ENCODE measurements at regions not wholly inside any gene's neighbourhood (a gene's known extent, or its start where the extent isn't known, plus 50 kb on each side); places are given as distances from the start of the nearest gene placed in this dataset.

DNA sequence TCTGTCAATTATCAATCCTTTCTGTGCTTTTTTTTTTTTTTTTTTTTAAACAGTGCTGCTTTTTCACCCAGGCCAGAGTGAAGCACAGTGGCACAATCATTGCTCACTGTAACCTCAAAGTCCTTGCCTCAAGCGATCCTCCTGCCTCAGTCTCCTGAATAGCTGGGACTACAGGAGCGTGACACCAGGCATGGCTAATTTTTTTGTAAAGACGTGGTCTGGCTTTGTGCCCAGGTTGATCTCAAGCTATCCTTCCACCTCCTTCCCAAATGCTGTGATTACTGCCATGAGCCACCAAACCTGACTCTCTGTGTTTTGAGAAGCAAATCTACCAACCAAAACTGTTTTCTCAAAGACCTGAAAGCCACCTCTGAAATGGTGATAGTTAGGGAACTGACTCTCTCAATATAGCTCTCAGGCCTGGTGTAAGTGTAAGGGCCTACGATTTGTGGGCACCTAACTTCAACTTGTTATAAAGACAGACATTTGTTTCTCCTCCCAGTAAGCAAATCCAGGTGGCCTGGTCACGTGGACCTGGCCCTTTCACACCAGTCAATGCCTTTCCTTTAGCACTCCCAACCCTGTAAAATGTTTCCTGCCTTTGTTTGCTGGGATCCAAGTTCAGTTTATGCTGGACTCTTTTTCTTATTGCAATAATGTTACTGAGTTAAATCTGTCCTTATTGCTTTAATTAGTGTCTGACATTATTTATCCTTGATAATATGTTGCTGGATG lies 2015.9 kb downstream of the PCDH7 start:
- no peak for DNase-seq (ENCODE audit: low spot score in 2 of 2)
- H3K4me1 ChIP-seq: no peaks in the 10 kb centered on the region
- H3K27ac ChIP-seq: no peak overlapping the region
- no peak overlapping the region for H3K4me3 ChIP-seq
- no peaks in the 10 kb centered on the region for H3K36me3 ChIP-seq
- TF ChIP-seq POLR2A (IDR thresholded peaks at IDR 0.05) (no peak), EP300 (IDR thresholded peaks at IDR 0.05) (no peak)
- TF ChIP-seq, protein P1, sequence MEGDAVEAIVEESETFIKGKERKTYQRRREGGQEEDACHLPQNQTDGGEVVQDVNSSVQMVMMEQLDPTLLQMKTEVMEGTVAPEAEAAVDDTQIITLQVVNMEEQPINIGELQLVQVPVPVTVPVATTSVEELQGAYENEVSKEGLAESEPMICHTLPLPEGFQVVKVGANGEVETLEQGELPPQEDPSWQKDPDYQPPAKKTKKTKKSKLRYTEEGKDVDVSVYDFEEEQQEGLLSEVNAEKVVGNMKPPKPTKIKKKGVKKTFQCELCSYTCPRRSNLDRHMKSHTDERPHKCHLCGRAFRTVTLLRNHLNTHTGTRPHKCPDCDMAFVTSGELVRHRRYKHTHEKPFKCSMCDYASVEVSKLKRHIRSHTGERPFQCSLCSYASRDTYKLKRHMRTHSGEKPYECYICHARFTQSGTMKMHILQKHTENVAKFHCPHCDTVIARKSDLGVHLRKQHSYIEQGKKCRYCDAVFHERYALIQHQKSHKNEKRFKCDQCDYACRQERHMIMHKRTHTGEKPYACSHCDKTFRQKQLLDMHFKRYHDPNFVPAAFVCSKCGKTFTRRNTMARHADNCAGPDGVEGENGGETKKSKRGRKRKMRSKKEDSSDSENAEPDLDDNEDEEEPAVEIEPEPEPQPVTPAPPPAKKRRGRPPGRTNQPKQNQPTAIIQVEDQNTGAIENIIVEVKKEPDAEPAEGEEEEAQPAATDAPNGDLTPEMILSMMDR (IDR thresholded peaks at IDR 0.05): no peak
- no peaks in the 10 kb centered on the region for H3K9me3 ChIP-seq
- H3K27me3 ChIP-seq: no peaks in the 10 kb centered on the region
- 70 to 72% methylated on average over 5 of the region's 5 CpGs for WGBS, 2 donors

DNA sequence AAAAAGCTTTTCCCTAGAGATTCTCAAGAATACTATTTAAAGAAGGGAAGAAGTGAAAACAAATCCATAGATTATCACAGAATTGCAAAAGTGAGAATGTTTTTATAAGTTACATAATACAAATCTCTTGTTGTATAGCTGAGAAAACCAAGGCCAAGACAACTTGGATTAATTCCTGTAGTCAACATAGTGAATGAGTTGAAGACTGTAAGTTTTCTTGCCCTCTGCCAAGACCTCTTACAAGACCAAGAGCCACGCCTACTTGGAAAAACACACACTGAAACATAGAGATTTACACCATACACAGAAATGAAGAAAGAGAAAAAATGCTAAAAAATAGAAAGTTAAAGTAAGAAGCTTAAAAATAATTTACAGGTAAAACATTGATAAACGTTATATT lies 2024.0 kb downstream of the PCDH7 start:
- Histone ChIP-seq H3K4me3 (no peak overlapping the region), H3K4me1 (no peaks in the 10 kb centered on the region), H3K9me3 (no peaks in the 10 kb centered on the region), H3K27ac (no peak overlapping the region), H3K27me3 (no peaks in the 10 kb centered on the region), H3K36me3 (no peaks in the 10 kb centered on the region)
- 48 to 56% methylated on average over 2 of the region's 2 CpGs for WGBS, 2 donors
- TF ChIP-seq EP300 (IDR thresholded peaks at IDR 0.05): no peak
- no peak for TF ChIP-seq POLR2A (IDR thresholded peaks at IDR 0.05)
- TF ChIP-seq, protein P1 (IDR thresholded peaks at IDR 0.05): no peak
- no peak for DNase-seq (ENCODE audit: low spot score in 2 of 2)

DNA sequence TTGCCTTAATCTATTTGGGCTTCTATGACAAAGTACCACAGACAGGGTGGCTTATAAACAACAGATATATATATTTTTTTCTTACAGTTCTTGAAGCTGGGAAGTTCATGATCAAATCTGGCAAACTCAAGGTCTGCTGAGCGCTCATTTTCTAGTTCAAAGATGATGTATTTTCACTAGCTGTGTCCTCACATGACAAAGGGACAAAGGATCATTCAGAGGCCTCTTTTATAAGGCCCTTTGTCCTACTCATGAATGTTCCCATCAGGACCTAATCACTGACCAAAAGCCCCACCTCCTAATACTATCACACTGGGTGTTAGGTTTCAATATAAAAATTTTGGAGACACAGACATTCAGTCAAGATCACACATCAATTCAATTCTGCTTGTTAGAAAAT lies 2025.2 kb downstream of the PCDH7 start:
- no peaks in the 10 kb centered on the region for H3K36me3 ChIP-seq
- no peaks in the 10 kb centered on the region for H3K4me1 ChIP-seq
- H3K4me3 ChIP-seq: no peak overlapping the region
- DNase-seq (ENCODE audit: low spot score in 2 of 2): no peak
- no peak overlapping the region for H3K27ac ChIP-seq
- WGBS, 2 donors: 49 to 54% methylated on average over 1 of the region's 1 CpG
- TF ChIP-seq EP300 (IDR thresholded peaks at IDR 0.05) (no peak), POLR2A (IDR thresholded peaks at IDR 0.05) (no peak)
- TF ChIP-seq, protein P1 (IDR thresholded peaks at IDR 0.05): no peak
- H3K9me3 ChIP-seq: no peaks in the 10 kb centered on the region
- H3K27me3 ChIP-seq: no peaks in the 10 kb centered on the region

DNA sequence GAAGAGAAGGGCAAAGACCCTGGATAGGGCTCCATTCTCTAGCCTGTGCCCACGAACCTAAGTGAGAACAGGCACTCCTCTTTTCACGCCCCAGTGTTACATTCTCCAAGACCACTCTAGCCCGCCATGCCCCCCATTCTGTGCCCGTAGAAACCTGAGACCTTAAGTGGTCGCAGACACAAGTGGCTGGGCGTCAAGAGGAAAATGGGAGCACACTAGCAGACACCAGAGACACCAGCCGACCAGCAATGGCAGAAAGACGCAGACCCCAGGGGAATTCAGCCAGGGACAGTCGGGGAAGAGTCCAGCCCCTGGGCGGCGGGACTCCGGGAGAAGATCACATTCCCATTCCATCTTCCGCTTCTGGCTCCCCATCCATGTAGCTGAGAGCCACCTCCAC lies 2027.9 kb downstream of the PCDH7 start:
- Histone ChIP-seq H3K4me3 (no peak overlapping the region), H3K9me3 (no peaks in the 10 kb centered on the region), H3K27me3 (no peaks in the 10 kb centered on the region), H3K27ac (no peak overlapping the region), H3K36me3 (no peaks in the 10 kb centered on the region), H3K4me1 (no peaks in the 10 kb centered on the region)
- TF ChIP-seq EP300 (IDR thresholded peaks at IDR 0.05) (no peak), POLR2A (IDR thresholded peaks at IDR 0.05) (no peak)
- TF ChIP-seq, protein P1 (IDR thresholded peaks at IDR 0.05): no peak
- no peak for DNase-seq (ENCODE audit: low spot score in 2 of 2)
- 93 to 94% methylated on average over 13 of the region's 13 CpGs for WGBS, 2 donors

DNA sequence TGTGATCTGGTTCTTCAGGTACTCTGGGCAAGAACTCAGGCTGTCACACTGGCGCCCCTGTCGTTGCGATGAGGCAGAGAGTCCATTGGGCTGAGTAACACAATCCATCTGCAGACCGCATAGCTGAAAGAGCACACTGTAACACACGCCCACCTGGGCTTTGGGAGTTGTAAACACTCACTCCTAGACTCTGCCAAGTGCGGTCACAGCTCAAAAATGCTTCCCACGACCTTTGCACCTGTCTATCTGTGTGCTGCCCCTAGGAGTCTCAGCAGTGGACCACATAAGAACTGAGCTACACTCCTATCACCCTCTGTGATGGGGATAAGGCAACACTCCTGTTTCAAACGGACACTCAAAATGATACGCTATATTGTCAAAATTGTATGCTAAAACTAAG lies 2028.3 kb downstream of the PCDH7 start:
- 74 to 86% methylated on average over 9 of the region's 9 CpGs for WGBS, 2 donors
- Histone ChIP-seq H3K27me3 (no peaks in the 10 kb centered on the region), H3K36me3 (no peaks in the 10 kb centered on the region), H3K4me3 (no peak overlapping the region), H3K27ac (no peak overlapping the region), H3K4me1 (no peaks in the 10 kb centered on the region), H3K9me3 (no peaks in the 10 kb centered on the region)
- DNase-seq (ENCODE audit: low spot score in 2 of 2): no peak
- TF ChIP-seq, protein P1 (IDR thresholded peaks at IDR 0.05): no peak
- TF ChIP-seq EP300 (IDR thresholded peaks at IDR 0.05): no peak
- no peak for TF ChIP-seq POLR2A (IDR thresholded peaks at IDR 0.05)
